ENCODE measurements at regions not wholly inside any gene's neighbourhood (a gene's known extent, or its start where the extent isn't known, plus 50 kb on each side); places are given as distances from the start of the nearest gene placed in this dataset.

GRCh38 chr20:57922083-57922482, 212.3 kb upstream of the PMEPA1 start:
- in situ Hi-C loops (cut with MboI; ENCODE audit: low sequenced_read_pairs): no loop called here
- no peaks in the 10 kb centered on the region for H3K27me3 ChIP-seq (ENCODE audit: low read depth)
- no peaks in the 10 kb centered on the region for H3K4me1 ChIP-seq
- H3K9me3 ChIP-seq: no peaks in the 10 kb centered on the region
- H3K36me3 ChIP-seq (replicated peaks): no peaks in the 10 kb centered on the region
- no peak overlapping the region for H3K4me3 ChIP-seq
- DNase-seq (ENCODE audit: low spot score in 2 of 2): no peak

GRCh38 chr20:57921676-57922075, 211.9 kb upstream of the PMEPA1 start:
- Histone ChIP-seq H3K9me3 (no peaks in the 10 kb centered on the region), H3K36me3 (replicated peaks) (no peaks in the 10 kb centered on the region), H3K4me1 (no peaks in the 10 kb centered on the region), H3K4me3 (no peak overlapping the region), H3K27me3 (ENCODE audit: low read depth) (no peaks in the 10 kb centered on the region)
- DNase-seq (ENCODE audit: low spot score in 2 of 2): no peak
- in situ Hi-C loops (cut with MboI; ENCODE audit: low sequenced_read_pairs): no loop called here

DNA sequence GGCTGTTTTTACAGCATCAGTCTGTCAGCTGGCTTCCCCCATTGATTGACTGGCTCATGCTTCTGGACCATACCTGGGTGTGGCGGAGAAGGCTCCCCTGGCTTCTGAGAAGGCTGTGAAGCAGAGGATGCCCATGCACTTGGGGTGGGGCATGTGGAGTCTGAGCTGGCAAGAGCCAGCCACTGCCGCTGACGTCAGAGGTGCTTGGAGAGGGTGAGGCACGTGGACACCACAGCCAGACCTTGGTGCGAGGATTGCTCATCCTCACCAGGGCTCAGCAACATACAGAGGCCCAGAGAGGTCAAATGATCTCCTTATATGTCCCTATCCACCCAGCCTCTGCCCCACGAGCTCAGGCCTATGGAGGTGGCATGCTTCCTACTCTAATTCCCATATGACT, 211.2 kb upstream of the PMEPA1 start:
- Histone ChIP-seq H3K9me3 (no peaks in the 10 kb centered on the region), H3K36me3 (replicated peaks) (no peaks in the 10 kb centered on the region), H3K4me1 (no peaks in the 10 kb centered on the region), H3K27me3 (ENCODE audit: low read depth) (no peaks in the 10 kb centered on the region), H3K4me3 (no peak overlapping the region)
- no peak for DNase-seq (ENCODE audit: low spot score in 2 of 2)
- in situ Hi-C loops (cut with MboI; ENCODE audit: low sequenced_read_pairs): no loop called here

- H3K36me3 ChIP-seq (replicated peaks): no peaks in the 10 kb centered on the region
- H3K9me3 ChIP-seq: no peaks in the 10 kb centered on the region
- in situ Hi-C loops (cut with MboI; ENCODE audit: low sequenced_read_pairs): no loop called here
- no peaks in the 10 kb centered on the region for H3K4me1 ChIP-seq
- DNase-seq (ENCODE audit: low spot score in 2 of 2): no peak
- H3K4me3 ChIP-seq: no peak overlapping the region
- H3K27me3 ChIP-seq (ENCODE audit: low read depth): no peaks in the 10 kb centered on the region
Measured at GRCh38 chr20:57919049-57919448, 209.2 kb upstream of the PMEPA1 start.

DNA sequence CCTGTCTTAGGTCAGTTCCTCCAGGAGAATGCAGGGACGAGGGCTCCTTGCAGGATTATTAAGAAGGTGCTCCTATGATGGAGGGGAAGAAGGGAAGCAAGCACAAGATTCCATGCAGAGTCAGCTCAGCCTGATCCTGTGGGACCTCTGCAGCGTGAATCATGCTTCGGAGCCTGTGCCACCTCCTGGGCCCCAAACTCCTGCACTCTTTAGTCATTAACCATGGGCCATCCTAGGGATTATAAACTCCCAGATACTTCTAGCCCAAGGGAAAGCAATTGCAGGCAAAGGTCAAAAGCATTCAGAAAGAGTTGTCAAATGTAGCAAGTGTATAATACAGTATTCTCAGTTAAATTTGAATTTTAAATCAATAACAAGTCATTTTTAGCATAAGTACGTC, 208.7 kb upstream of the PMEPA1 start:
- no peaks in the 10 kb centered on the region for H3K27me3 ChIP-seq (ENCODE audit: low read depth)
- no peaks in the 10 kb centered on the region for H3K4me1 ChIP-seq
- H3K9me3 ChIP-seq: no peaks in the 10 kb centered on the region
- in situ Hi-C loops (cut with MboI; ENCODE audit: low sequenced_read_pairs): no loop called here
- H3K36me3 ChIP-seq (replicated peaks): no peaks in the 10 kb centered on the region
- no peak overlapping the region for H3K4me3 ChIP-seq
- no peak for DNase-seq (ENCODE audit: low spot score in 2 of 2)

DNA sequence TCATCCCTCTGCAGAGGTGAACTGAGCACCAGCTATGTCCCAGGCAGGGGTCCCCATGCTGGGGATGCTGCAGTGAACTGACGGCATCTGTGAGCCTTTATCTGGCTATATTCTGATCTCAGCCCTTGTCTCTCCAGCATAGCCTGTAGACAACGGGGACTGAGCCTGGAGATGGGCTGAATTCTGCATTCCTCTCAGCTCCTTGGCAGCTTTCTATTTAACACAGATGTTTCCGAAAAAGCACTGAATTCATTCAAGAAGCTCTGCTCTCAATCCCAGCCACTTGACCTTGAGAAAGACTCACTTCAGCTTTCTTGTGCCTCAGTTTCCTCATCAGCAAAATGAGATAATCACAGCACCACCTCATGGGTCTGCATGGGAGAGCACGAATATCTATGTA, 204.4 kb upstream of the PMEPA1 start:
- in situ Hi-C loops (cut with MboI; ENCODE audit: low sequenced_read_pairs): no loop called here
- no peaks in the 10 kb centered on the region for H3K4me1 ChIP-seq

DNA sequence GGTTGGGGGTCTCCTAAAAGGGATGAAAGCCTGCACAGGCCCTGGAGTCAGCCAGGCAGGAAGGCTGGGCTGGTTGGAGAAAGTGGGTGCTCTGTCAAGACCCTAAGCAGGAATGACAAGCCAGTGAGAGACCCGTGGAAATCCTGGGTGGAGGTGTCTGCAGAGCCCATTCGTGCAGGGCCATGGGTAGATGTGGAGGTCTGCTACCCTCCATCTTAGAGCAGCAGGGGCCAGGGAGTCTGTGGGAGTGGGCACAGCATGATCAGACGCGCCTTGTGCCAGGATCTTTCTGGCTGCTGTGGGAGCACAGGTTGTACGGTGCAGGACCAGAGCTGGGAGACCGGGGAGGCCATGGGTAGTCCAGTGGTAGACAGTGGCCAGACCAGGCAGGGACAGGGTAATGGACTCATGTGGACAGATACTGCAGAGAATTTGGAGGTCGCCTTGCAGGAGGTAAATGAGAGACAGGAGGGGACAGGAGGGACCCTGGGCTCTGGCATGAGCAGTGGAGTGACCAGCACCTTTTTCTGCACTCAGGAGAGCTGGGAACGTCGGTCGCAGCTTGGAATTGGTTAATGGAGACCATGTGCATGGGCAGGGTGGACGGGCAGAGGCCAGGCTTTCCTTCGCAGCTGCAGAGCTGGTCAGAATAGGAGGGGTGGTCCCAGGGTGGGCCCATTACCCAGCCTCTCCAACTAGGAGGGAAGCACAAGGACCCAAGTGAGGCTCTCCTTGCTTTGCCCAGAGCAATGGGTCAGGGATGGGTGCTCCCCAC, 203.5 kb upstream of the PMEPA1 start:
- H3K4me3 ChIP-seq: no peak overlapping the region
- in situ Hi-C loops (cut with MboI; ENCODE audit: low sequenced_read_pairs): no loop called here
- DNase-seq (ENCODE audit: low spot score in 2 of 2): no peak
- H3K4me1 ChIP-seq: no peaks in the 10 kb centered on the region
- no peaks in the 10 kb centered on the region for H3K9me3 ChIP-seq
- no peaks in the 10 kb centered on the region for H3K36me3 ChIP-seq (replicated peaks)
- no peaks in the 10 kb centered on the region for H3K27me3 ChIP-seq (ENCODE audit: low read depth)

More for the DNA sequence above, 204.4 kb upstream of the PMEPA1 start:
- Histone ChIP-seq H3K36me3 (replicated peaks) (no peaks in the 10 kb centered on the region), H3K9me3 (no peaks in the 10 kb centered on the region), H3K27me3 (ENCODE audit: low read depth) (no peaks in the 10 kb centered on the region), H3K4me3 (no peak overlapping the region)
- no peak for DNase-seq (ENCODE audit: low spot score in 2 of 2)

DNA sequence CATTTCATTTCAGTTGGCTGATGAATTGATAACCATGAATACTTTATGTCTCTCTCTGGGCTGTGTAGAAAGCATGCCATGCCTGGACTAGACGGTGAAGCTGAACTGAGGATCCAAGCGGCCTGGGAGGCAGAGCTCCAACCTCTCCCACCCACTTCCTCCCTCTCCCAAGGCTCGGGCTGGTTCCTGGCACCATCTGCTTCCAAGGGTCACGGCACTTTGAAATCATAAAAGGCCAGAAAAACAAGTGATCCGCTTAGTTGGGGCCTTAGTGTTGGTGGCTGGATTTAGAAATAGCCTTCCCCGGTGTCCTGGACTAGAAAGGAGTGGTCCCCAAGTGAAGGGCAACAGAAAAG, 202.4 kb upstream of the PMEPA1 start:
- Histone ChIP-seq H3K4me3 (no peak overlapping the region), H3K4me1 (no peaks in the 10 kb centered on the region), H3K36me3 (replicated peaks) (no peaks in the 10 kb centered on the region), H3K27me3 (ENCODE audit: low read depth) (no peaks in the 10 kb centered on the region), H3K9me3 (no peaks in the 10 kb centered on the region)
- in situ Hi-C loops (cut with MboI; ENCODE audit: low sequenced_read_pairs): no loop called here
- DNase-seq (ENCODE audit: low spot score in 2 of 2): no peak

DNA sequence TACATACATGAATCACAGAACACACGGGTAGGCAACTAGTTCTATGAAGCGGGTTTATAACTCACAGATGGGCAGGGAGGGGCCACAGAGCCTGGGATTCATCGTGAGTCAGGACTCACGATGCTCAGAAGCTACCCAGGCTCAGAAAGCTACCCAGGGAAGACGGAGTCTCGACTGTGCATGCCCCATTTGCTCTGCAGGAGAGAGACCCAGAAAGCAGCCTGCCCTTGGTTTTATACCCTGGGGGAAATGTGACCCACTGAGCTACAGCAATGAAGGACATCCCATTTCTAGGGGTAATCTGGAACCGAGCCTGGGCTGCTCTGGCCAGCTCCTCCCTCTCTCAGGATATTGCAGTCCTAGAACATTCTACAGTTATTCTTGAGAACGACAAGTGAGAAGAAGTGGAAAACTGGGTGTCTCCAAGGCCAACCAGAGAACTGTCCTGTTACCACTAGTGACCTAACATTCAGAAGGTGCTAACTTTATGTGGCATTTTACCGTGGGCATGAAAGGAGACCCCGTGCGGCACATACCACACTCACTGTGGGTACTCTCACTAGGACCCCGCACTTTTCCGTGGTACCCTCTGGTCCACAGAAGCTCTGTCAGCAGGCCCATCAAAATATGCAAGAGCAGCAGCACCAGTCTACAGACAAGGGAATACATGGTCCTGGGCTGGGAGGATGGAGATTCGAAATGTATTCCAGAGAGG, 201.9 kb upstream of the PMEPA1 start:
- Histone ChIP-seq H3K9me3 (no peaks in the 10 kb centered on the region), H3K4me3 (no peak overlapping the region), H3K4me1 (no peaks in the 10 kb centered on the region), H3K27me3 (ENCODE audit: low read depth) (no peaks in the 10 kb centered on the region), H3K36me3 (replicated peaks) (no peaks in the 10 kb centered on the region)
- DNase-seq (ENCODE audit: low spot score in 2 of 2): no peak
- in situ Hi-C loops (cut with MboI; ENCODE audit: low sequenced_read_pairs): no loop called here

GRCh38 chr20:57910716-57911115, 200.9 kb upstream of the PMEPA1 start:
- H3K4me3 ChIP-seq: no peak overlapping the region
- H3K4me1 ChIP-seq: no peaks in the 10 kb centered on the region
- H3K9me3 ChIP-seq: no peaks in the 10 kb centered on the region
- no peak for DNase-seq (ENCODE audit: low spot score in 2 of 2)
- peaks cover 3% of the 10 kb centered on the region; the same call in 1 of the 2 replicates for H3K27me3 ChIP-seq (ENCODE audit: low read depth)
- in situ Hi-C loops (cut with MboI; ENCODE audit: low sequenced_read_pairs): no loop called here
- no peaks in the 10 kb centered on the region for H3K36me3 ChIP-seq (replicated peaks)

DNA sequence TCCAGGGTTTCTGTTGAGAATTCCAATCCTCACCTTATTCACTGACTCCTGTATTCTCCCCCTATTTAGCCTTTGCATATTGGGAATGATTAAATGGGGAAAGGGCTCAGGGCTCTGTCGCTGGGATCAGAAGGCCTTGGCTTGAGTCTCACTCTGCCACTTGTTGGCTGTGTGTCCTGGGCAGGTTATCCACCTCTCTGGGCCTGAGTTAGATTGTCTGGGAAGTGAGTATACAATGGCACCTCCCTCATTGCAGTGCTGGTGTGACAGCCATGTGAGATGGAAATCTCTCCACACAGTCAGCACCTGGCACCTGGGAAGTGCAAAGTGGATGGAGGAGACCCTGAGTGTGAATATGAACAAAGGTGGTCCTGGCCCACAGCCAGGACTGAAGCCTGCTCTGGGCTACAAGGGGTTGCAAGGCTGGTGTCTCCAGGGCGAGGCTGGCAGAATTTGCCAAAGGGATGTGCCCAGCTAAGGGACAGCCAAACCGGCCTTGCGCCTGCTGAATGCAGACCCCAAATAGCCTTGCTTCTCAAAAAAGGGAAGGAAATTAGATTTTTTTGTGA, 200.0 kb upstream of the PMEPA1 start:
- Histone ChIP-seq H3K4me3 (no peak overlapping the region), H3K9me3 (no peaks in the 10 kb centered on the region), H3K27me3 (ENCODE audit: low read depth) (peaks cover 4% of the 10 kb centered on the region; the same call in 1 of the 2 replicates), H3K4me1 (no peaks in the 10 kb centered on the region), H3K36me3 (replicated peaks) (no peaks in the 10 kb centered on the region)
- no peak for DNase-seq (ENCODE audit: low spot score in 2 of 2)
- in situ Hi-C loops (cut with MboI; ENCODE audit: low sequenced_read_pairs): no loop called here

DNA sequence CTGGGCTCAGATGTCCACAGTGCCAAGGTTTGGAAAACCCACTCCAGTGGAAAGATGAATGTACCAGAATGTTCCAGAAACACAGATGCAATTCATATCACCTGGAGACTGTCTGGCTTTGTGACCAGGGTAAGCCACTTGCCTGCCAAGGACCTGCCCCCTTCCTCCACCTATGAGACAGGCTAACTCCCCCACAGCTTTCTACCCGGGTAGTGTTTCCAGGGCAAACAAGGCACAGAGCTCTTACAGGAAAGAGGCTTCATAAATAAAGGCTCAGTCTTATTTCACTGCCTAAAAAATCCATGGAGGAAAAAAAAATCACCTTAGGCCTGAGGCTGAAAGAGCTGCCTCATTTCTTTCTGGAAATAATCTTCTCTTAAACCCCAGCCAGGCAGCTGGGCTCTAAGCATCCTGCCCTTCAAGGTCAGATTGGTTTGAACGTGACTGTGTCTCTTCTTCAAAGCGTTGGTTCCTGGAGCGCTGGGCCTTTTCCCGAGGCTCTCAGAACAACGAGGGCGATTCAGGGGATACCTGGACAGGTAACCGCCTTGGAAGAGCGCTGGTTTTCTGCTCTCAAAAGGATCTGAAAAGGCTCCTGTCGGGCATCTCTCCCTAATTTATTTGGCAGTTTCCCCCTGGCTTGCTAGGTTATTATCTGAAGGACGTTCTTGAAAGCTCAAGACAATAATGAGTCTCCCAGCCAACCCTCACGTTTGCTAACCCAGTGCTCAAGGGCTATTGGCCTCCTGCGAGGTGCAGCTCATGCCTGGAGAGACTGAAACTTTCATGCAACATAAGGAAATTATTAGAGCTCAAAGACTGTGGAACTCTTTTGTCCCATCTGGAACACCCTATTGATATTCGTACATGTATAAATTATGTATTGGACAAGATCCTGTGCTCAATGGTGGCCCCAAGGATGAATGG, 199.2 kb upstream of the PMEPA1 start:
- H3K4me1 ChIP-seq: no peaks in the 10 kb centered on the region
- in situ Hi-C loops (cut with MboI; ENCODE audit: low sequenced_read_pairs): no loop called here
- no peaks in the 10 kb centered on the region for H3K9me3 ChIP-seq
- no peak overlapping the region for H3K4me3 ChIP-seq
- H3K27me3 ChIP-seq (ENCODE audit: low read depth): peaks cover 4% of the 10 kb centered on the region; the same call in 1 of the 2 replicates
- H3K36me3 ChIP-seq (replicated peaks): no peaks in the 10 kb centered on the region
- DNase-seq (ENCODE audit: low spot score in 2 of 2): no peak

DNA sequence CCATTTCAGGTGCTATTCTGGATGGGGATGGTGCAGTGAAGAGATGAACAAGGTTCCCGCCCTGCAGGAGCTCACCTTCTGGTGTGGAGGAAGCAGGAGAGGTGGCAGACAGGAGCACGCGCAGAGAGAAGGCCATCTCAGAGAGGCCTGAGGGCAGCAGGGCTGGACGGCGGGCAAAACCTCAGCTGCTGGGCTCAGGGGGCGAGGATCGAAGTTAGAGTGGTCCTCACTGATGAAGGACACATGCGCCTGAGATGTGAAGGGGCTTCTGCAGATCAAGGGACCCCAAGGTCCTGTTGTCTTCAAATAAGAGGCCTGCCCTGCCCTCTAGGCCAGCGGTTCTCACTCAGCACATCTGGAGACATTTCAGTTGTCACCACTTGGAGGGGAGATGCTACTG, 198.4 kb upstream of the PMEPA1 start:
- no peaks in the 10 kb centered on the region for H3K4me1 ChIP-seq
- in situ Hi-C loops (cut with MboI; ENCODE audit: low sequenced_read_pairs): no loop called here
- no peaks in the 10 kb centered on the region for H3K9me3 ChIP-seq
- H3K36me3 ChIP-seq (replicated peaks): no peaks in the 10 kb centered on the region
- peaks cover 4% of the 10 kb centered on the region; the same call in 1 of the 2 replicates for H3K27me3 ChIP-seq (ENCODE audit: low read depth)
- no peak overlapping the region for H3K4me3 ChIP-seq
- no peak for DNase-seq (ENCODE audit: low spot score in 2 of 2)
